OCI-LY7 (cell line): ENCODE measurements at regions not wholly inside any gene's neighbourhood (a gene's known extent, or its start where the extent isn't known, plus 50 kb on each side); places are given as distances from the start of the nearest gene placed in this dataset.

Experiments
- BruUV-seq: library from RNA; stranded (reverse); fragments of 400-500 nt; replicated peaks from 2 replicates; lab custom pipeline; 2021; lab: Mats Ljungman, UMichigan
- CTCF ChIA-PET: fragments of 300-600 bp; sonication (Branson Sonifier 250); formaldehyde crosslinking; loops from one replicate; lab custom pipeline; 2022; ENCODE audit warnings: antibody characterized with exemption; ENCODE audit not compliant: unreplicated experiment; lab: Charles Lee
- POLR2A ChIA-PET: fragments of 300-600 bp; sonication (Branson Sonifier 250); formaldehyde crosslinking; loops from one replicate; lab custom pipeline; 2022; ENCODE audit warnings: antibody characterized with exemption; lab: Charles Lee
- DNase-seq: peaks from one replicate; pipeline ENCODE4 v3.0.0-alpha.2; 2015; ENCODE audit warnings: low spot score
- H2AFZ ChIP-seq: fragments of 200-600 bp; sonication (generic), shearing (Covaris generic); 2 replicates; pipeline ENCODE4 v1.6.1; 2014; ENCODE audit warnings: mild to moderate bottlenecking, antibody characterized with exemption, low read length, moderate library complexity
- H3K27ac ChIP-seq: fragments of 200-600 bp; sonication (generic); 2 replicates; pipeline ENCODE4 v1.5.1; 2014; ENCODE audit warnings: mixed run types, low read depth, mild to moderate bottlenecking, moderate library complexity, low read length, inconsistent platforms; ENCODE audit not compliant: poor library complexity, severe bottlenecking
- H3K36me3 ChIP-seq: fragments of 200-600 bp; sonication (generic); 2 replicates; pipeline ENCODE4 v1.6.1; 2014; ENCODE audit warnings: mild to moderate bottlenecking, antibody characterized with exemption, low read length, moderate library complexity, mixed read lengths; ENCODE audit not compliant: insufficient read depth
- H3K4me1 ChIP-seq: fragments of 200-600 bp; sonication (generic); 2 replicates; pipeline ENCODE4 v1.5.1; 2014; ENCODE audit warnings: mild to moderate bottlenecking, low read length; ENCODE audit not compliant: insufficient read depth, poor library complexity, severe bottlenecking
- H3K4me2 ChIP-seq: fragments of 200-600 bp; sonication (generic); 2 replicates; pipeline ENCODE4 v1.6.1; 2014; ENCODE audit warnings: mild to moderate bottlenecking, low read length
- H3K4me3 ChIP-seq: fragments of 200-600 bp; sonication (generic); 2 replicates; pipeline ENCODE4 v1.5.1; 2014; ENCODE audit warnings: mild to moderate bottlenecking, low read depth, low read length; ENCODE audit not compliant: poor library complexity, severe bottlenecking
- H3K79me2 ChIP-seq: fragments of 200-600 bp; sonication (generic); 2 replicates; pipeline ENCODE4 v1.6.1; 2016; ENCODE audit warnings: low read depth, mild to moderate bottlenecking, low read length, moderate library complexity, mixed read lengths; ENCODE audit not compliant: insufficient read depth
- H3K9me2 ChIP-seq: fragments of 200-600 bp; sonication (generic); 2 replicates; pipeline ENCODE4 v1.6.1; 2016; ENCODE audit warnings: mild to moderate bottlenecking, low read length, mixed read lengths; ENCODE audit not compliant: insufficient read depth
- H3K9me3 ChIP-seq: fragments of 200-600 bp; sonication (generic); 2 replicates; pipeline ENCODE4 v1.6.1; 2014; ENCODE audit warnings: mild to moderate bottlenecking, mixed run types, low read length, mixed read lengths
- H4K20me1 ChIP-seq: fragments of 200-600 bp; sonication (generic); 2 replicates; pipeline ENCODE4 v1.6.1; 2014; ENCODE audit warnings: mild to moderate bottlenecking, antibody characterized with exemption, low read length, moderate library complexity, mixed read lengths; ENCODE audit not compliant: insufficient read depth
- EZH2phosphoT487 ChIP-seq: fragments of 200-600 bp; sonication (generic); IDR thresholded peaks from 2 replicates; pipeline ENCODE4 v1.6.1; 2018; ENCODE audit warnings: low read depth, borderline replicate concordance, mild to moderate bottlenecking, mixed run types, antibody characterized with exemption, low read length, moderate library complexity, mixed read lengths
- intact Hi-C: fragments of 100-400 bp; cut with micrococcal nuclease; formaldehyde crosslinking; loops from one replicate; pipeline ENCODE4 v1.10.0; 2022; ENCODE audit not compliant: unreplicated experiment
- TF ChIP-seq, protein P1 (sequence below): fragments of 200-600 bp; sonication (generic); conservative IDR thresholded peaks from 2 replicates; pipeline ENCODE4 v1.5.1; 2014; ENCODE audit warnings: mild to moderate bottlenecking, antibody characterized with exemption, low read length, moderate library complexity, mixed read lengths

GRCh38 chr6:165758441-165758840 lies 95.4 kb upstream of the PDE10A start:
- CTCF ChIA-PET: no interaction called here
- Histone ChIP-seq H3K4me2 (no peak overlapping the region), H3K79me2 (no peaks in the 10 kb centered on the region), H3K4me3 (no peak overlapping the region), H3K27ac (no peak overlapping the region), H3K9me3 (no peaks in the 10 kb centered on the region), H3K9me2 (no peaks in the 10 kb centered on the region), H3K4me1 (no peaks in the 10 kb centered on the region), H3K36me3 (no peaks in the 10 kb centered on the region), H2AFZ (no peak overlapping the region), H4K20me1 (no peaks in the 10 kb centered on the region)
- TF ChIP-seq EZH2phosphoT487: no peak
- TF ChIP-seq, protein P1, sequence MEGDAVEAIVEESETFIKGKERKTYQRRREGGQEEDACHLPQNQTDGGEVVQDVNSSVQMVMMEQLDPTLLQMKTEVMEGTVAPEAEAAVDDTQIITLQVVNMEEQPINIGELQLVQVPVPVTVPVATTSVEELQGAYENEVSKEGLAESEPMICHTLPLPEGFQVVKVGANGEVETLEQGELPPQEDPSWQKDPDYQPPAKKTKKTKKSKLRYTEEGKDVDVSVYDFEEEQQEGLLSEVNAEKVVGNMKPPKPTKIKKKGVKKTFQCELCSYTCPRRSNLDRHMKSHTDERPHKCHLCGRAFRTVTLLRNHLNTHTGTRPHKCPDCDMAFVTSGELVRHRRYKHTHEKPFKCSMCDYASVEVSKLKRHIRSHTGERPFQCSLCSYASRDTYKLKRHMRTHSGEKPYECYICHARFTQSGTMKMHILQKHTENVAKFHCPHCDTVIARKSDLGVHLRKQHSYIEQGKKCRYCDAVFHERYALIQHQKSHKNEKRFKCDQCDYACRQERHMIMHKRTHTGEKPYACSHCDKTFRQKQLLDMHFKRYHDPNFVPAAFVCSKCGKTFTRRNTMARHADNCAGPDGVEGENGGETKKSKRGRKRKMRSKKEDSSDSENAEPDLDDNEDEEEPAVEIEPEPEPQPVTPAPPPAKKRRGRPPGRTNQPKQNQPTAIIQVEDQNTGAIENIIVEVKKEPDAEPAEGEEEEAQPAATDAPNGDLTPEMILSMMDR: no peak
- intact Hi-C loops: no loop called here
- POLR2A ChIA-PET: no interaction called here
- no TSS peak for BruUV-seq
- DNase-seq: no peak

DNA sequence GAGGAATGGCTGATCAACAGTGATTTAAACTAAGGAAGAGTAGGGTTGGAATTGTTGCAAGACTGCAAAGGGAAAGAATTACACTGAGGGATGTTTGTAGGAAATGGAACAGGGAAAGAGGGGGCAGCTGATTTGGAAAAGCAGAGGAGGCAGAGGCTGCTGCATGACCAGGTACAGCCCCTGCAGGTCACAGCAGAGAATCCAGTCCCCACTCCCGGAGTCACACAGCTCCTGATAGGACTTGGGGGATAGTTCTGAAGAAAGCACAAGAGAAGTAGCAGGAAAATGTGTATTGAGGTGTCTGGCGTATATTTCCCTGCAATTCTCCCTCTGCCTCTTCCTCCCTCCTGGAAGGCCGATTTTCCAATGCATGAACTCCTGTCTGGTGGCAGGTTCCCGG lies 92.5 kb upstream of the PDE10A start:
- no peak overlapping the region for H3K27ac ChIP-seq
- H3K36me3 ChIP-seq: no peaks in the 10 kb centered on the region
- H3K79me2 ChIP-seq: no peaks in the 10 kb centered on the region
- no peaks in the 10 kb centered on the region for H3K9me2 ChIP-seq
- no peak overlapping the region for H3K4me2 ChIP-seq
- no peak overlapping the region for H3K4me3 ChIP-seq
- no peaks in the 10 kb centered on the region for H4K20me1 ChIP-seq
- H3K9me3 ChIP-seq: no peaks in the 10 kb centered on the region
- DNase-seq: no peak
- BruUV-seq: no TSS peak
- intact Hi-C loops: no loop called here
- no peaks in the 10 kb centered on the region for H3K4me1 ChIP-seq
- TF ChIP-seq EZH2phosphoT487: no peak
- TF ChIP-seq, protein P1: no peak
- CTCF ChIA-PET: no interaction called here
- POLR2A ChIA-PET: no interaction called here
- H2AFZ ChIP-seq: no peak overlapping the region

GRCh38 chr6:165753506-165753905 lies 90.5 kb upstream of the PDE10A start:
- DNase-seq: no peak
- TF ChIP-seq, protein P1: no peak
- CTCF ChIA-PET: no interaction called here
- BruUV-seq: no TSS peak
- intact Hi-C loops: no loop called here
- Histone ChIP-seq H3K4me3 (no peak overlapping the region), H4K20me1 (no peaks in the 10 kb centered on the region), H3K27ac (no peak overlapping the region), H3K4me1 (no peaks in the 10 kb centered on the region), H3K4me2 (no peak overlapping the region), H3K9me3 (no peaks in the 10 kb centered on the region), H3K9me2 (no peaks in the 10 kb centered on the region), H3K36me3 (no peaks in the 10 kb centered on the region), H2AFZ (no peak overlapping the region), H3K79me2 (no peaks in the 10 kb centered on the region)
- POLR2A ChIA-PET: interaction anchor here (0.6 kb wide), 1 partner anchor 46 kb away, joined by 3 read pairs; no protein-coding TSS in a partner anchor
